Neural cell (in vitro differentiated cells): ENCODE measurements at regions not wholly inside any gene's neighbourhood (a gene's known extent, or its start where the extent isn't known, plus 50 kb on each side); places are given as distances from the start of the nearest gene placed in this dataset.

Experiments
- CTCF ChIP-seq: fragments of 450-650 bp; IDR thresholded peaks from 2 replicates; pipeline ENCODE4 v1.5.1; 2014; ENCODE audit warnings: antibody characterized with exemption, mild to moderate bottlenecking, moderate library complexity; ENCODE audit not compliant: poor library complexity, severe bottlenecking
- EP300 ChIP-seq: fragments of 450-650 bp; conservative IDR thresholded peaks from 2 replicates; pipeline ENCODE4 v1.6.1; 2014; ENCODE audit warnings: antibody characterized with exemption, mild to moderate bottlenecking, moderate library complexity; ENCODE audit not compliant: poor library complexity, severe bottlenecking
- POLR2AphosphoS5 ChIP-seq: IDR thresholded peaks from 2 replicates; pipeline ENCODE4 v1.6.1; 2012

GRCh38 chr17:72588961-72589360 lies 468.1 kb downstream of the SOX9 start:
- no peak for TF ChIP-seq POLR2AphosphoS5
- TF ChIP-seq CTCF: no peak
- no peak for TF ChIP-seq EP300
